HCT116 (cell line): ENCODE measurements at regions not wholly inside any gene's neighbourhood (a gene's known extent, or its start where the extent isn't known, plus 50 kb on each side); places are given as distances from the start of the nearest gene placed in this dataset.

Experiments used
- ATAC-seq: fragments of 200-7000 bp; cut with Tn5 transposase; 2 replicates; pipeline ENCODE4 v1.9.1; 2020; ENCODE audit warnings: mild to moderate bottlenecking, moderate library complexity
- BruUV-seq: library from RNA; stranded (reverse); fragments of 400-500 nt; replicated peaks from 2 replicates; lab custom pipeline; 2021; lab: Mats Ljungman, UMichigan
- CTCF ChIA-PET: fragments of 300-600 bp; sonication (Branson Sonifier 250); formaldehyde crosslinking; loops from one replicate; lab custom pipeline; 2021; ENCODE audit warnings: antibody characterized with exemption; lab: Charles Lee
- POLR2A ChIA-PET: fragments of 300-600, 350-600 bp; sonication (Branson Sonifier 250); formaldehyde crosslinking; loops from one replicate; lab custom pipeline; 2021; ENCODE audit warnings: antibody characterized with exemption; lab: Charles Lee
- RAD21 ChIA-PET, 2 experiments: fragments of 300-600 bp; sonication (Branson Sonifier 250); formaldehyde crosslinking; loops; one replicate each; lab custom pipeline; 2023; ENCODE audit warnings: low total read pairs in 2 of 2; ENCODE audit not compliant: uncharacterized antibody in 2 of 2, unreplicated experiment in 2 of 2, low non-redundant PET in 1 of 2; lab: Charles Lee
- DNase-seq: peaks from one replicate; pipeline ENCODE4 v3.0.0-alpha.2; 2010; ENCODE audit warnings: low read depth, low spot score
- H2AFZ ChIP-seq: fragments of 200-600 bp; shearing (Covaris generic), sonication (generic); 2 replicates; pipeline ENCODE4 v1.6.1; 2017; ENCODE audit warnings: low read depth, mixed run types, mixed read lengths, antibody characterized with exemption, low read length; ENCODE audit not compliant: poor library complexity, severe bottlenecking
- H3K27ac ChIP-seq: 2 replicates; pipeline ENCODE4 v1.5.1; 2012; ENCODE audit warnings: low read depth, low read length
- H3K27me3 ChIP-seq: fragments of 200-600 bp; sonication (generic); 2 replicates; pipeline ENCODE4 v1.6.1; 2016; ENCODE audit warnings: mixed run types, low read length, mixed read lengths; ENCODE audit not compliant: insufficient read depth
- H3K36me3 ChIP-seq, 2 experiments: fragments of 200-500 bp in 1 of 2; fragments of 200-600 bp in 1 of 2; sonication (Bioruptor generic) in 1 of 2; sonication (generic) in 1 of 2; 2 replicates each; pipeline versions ENCODE4 v1.5.1 to v1.6.1; 2014 to 2016; ENCODE audit warnings: low read length in 2 of 2, inconsistent platforms in 1 of 2, mixed read lengths in 1 of 2, mixed run types in 1 of 2; ENCODE audit not compliant: insufficient read depth in 2 of 2, control insufficient read depth in 1 of 2
- H3K4me1 ChIP-seq, 2 experiments: fragments of 200-600 bp in 1 of 2; sonication (generic) in 1 of 2; 2 replicates each; pipeline versions ENCODE4 v1.5.1 to v1.6.1; 2012 to 2017; ENCODE audit warnings: low read length in 2 of 2, inconsistent platforms in 1 of 2, mild to moderate bottlenecking in 1 of 2, mixed read lengths in 1 of 2, mixed run types in 1 of 2, moderate library complexity in 1 of 2; ENCODE audit not compliant: insufficient read depth in 2 of 2, control insufficient read depth in 1 of 2
- H3K4me2 ChIP-seq: fragments of 200-600 bp; sonication (generic); 2 replicates; pipeline ENCODE4 v1.6.1; 2017; ENCODE audit warnings: mixed run types, low read length, mixed read lengths
- H3K4me3 ChIP-seq, 2 experiments: fragments of 200-600 bp in 1 of 2; sonication (generic) in 1 of 2; replicated peaks in 1 of 2; 2 replicates each; pipeline ENCODE4 v1.5.1; 2011 to 2016; ENCODE audit warnings: low read length in 2 of 2, control low read depth in 1 of 2, low read depth in 1 of 2, mild to moderate bottlenecking in 1 of 2, mixed read lengths in 1 of 2, mixed run types in 1 of 2
- H3K79me2 ChIP-seq: fragments of 200-600 bp; sonication (generic); 2 replicates; pipeline ENCODE4 v1.6.1; 2017; ENCODE audit warnings: mild to moderate bottlenecking, mixed run types, low read length, moderate library complexity, mixed read lengths; ENCODE audit not compliant: insufficient read depth
- H3K9ac ChIP-seq: fragments of 200-600 bp; sonication (generic); 2 replicates; pipeline ENCODE4 v1.6.1; 2016; ENCODE audit warnings: low read length, mixed read lengths
- H3K9me2 ChIP-seq: fragments of 200-600 bp; sonication (generic), shearing (Covaris generic); 2 replicates; pipeline ENCODE4 v1.6.1; 2017; ENCODE audit warnings: mixed run types, mild to moderate bottlenecking, moderate library complexity; ENCODE audit not compliant: insufficient read depth
- H3K9me3 ChIP-seq, 2 experiments: fragments of 200-500 bp in 1 of 2; fragments of 200-600 bp in 1 of 2; sonication (Bioruptor generic) in 1 of 2; sonication (generic) in 1 of 2; 2 replicates each; pipeline ENCODE4 v1.6.1; 2014 to 2017; ENCODE audit warnings: low read length in 2 of 2, mixed read lengths in 2 of 2, inconsistent platforms in 1 of 2, low read depth in 1 of 2, mild to moderate bottlenecking in 1 of 2, mixed run types in 1 of 2, moderate library complexity in 1 of 2; ENCODE audit not compliant: control insufficient read depth in 1 of 2, insufficient read depth in 1 of 2
- H4K20me1 ChIP-seq: fragments of 200-600 bp; sonication (generic), shearing (Covaris generic); 2 replicates; pipeline ENCODE4 v1.6.1; 2017; ENCODE audit warnings: mixed run types, mild to moderate bottlenecking, moderate library complexity; ENCODE audit not compliant: insufficient read depth
- CBX3 ChIP-seq: IDR thresholded peaks from 2 replicates; pipeline ENCODE4 v1.6.1; 2012; ENCODE audit warnings: low read depth
- CEBPB ChIP-seq: IDR thresholded peaks from 2 replicates; pipeline ENCODE4 v1.6.1; 2012; ENCODE audit warnings: low read depth
- EGR1 ChIP-seq: IDR thresholded peaks from 2 replicates; pipeline ENCODE4 v1.6.1; 2012; ENCODE audit warnings: low read depth
- EZH2 ChIP-seq: fragments of 200-600 bp; sonication (generic); IDR thresholded peaks from 2 replicates; pipeline ENCODE4 v1.6.1; 2017; ENCODE audit warnings: antibody characterized with exemption, mixed run types
- EZH2phosphoT487 ChIP-seq: fragments of 200-600 bp; IDR thresholded peaks from 2 replicates; pipeline ENCODE4 v1.6.1; 2018; ENCODE audit warnings: antibody characterized with exemption, borderline replicate concordance
- FOSL1 ChIP-seq: IDR thresholded peaks from 2 replicates; pipeline ENCODE4 v1.6.1; 2012; ENCODE audit warnings: low read depth
- JUND ChIP-seq: IDR thresholded peaks from 2 replicates; pipeline ENCODE4 v1.6.1; 2012
- MAX ChIP-seq: IDR thresholded peaks from 2 replicates; pipeline ENCODE4 v1.6.1; 2012
- POLR2AphosphoS5 ChIP-seq: IDR thresholded peaks from 2 replicates; pipeline ENCODE4 v1.6.1; 2011; ENCODE audit warnings: mild to moderate bottlenecking, low read depth, low read length, moderate library complexity
- SIN3A ChIP-seq: IDR thresholded peaks from 2 replicates; pipeline ENCODE4 v1.6.1; 2012; ENCODE audit warnings: low read depth
- YY1 ChIP-seq: IDR thresholded peaks from 2 replicates; pipeline ENCODE4 v1.6.1; 2011; ENCODE audit warnings: low read length, low read depth, moderate library complexity, mild to moderate bottlenecking; ENCODE audit not compliant: insufficient replicate concordance; ENCODE audit errors: extremely low read depth
- intact Hi-C: fragments of 100-400 bp; cut with micrococcal nuclease; formaldehyde crosslinking; loops from 2 replicates; pipeline ENCODE4 v1.10.0; 2022
- TF ChIP-seq, protein P1 (sequence below): IDR thresholded peaks from 2 replicates; pipeline ENCODE4 v1.6.1; 2011; ENCODE audit warnings: mild to moderate bottlenecking, low read length, moderate library complexity; ENCODE audit not compliant: insufficient replicate concordance; ENCODE audit errors: extremely low read depth
- TF ChIP-seq, protein P2 (sequence below): IDR thresholded peaks from 2 replicates; pipeline ENCODE4 v1.6.1; 2012

DNA sequence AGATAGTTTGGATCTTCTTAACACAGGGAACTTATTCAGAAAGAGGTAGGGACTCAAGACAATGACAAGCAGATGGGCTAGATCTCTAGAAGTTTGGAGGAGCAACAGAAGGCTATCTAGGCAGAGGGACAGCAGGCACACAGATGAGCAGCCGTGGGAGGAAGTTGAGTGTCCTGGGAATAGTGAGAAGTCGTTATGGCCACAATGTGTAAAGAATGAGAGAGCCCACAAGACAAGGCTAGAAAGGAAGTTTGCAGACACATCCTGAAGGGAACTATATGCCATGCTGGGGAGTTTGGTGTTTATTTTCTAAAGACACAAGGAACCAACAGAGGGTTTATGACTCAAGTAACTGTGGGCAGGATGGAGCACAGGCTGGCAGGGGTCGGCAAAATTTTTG is 160.6 kb downstream of the PALM2AKAP2 start:
- ATAC-seq (no peak), DNase-seq (no peak)
- intact Hi-C loops: no loop called here
- H3K79me2 ChIP-seq: no peaks in the 10 kb centered on the region
- no peaks in the 10 kb centered on the region for H3K9me3 ChIP-seq
- no peak overlapping the region for H3K27ac ChIP-seq
- H3K27me3 ChIP-seq: peaks cover 9% of the 10 kb centered on the region; the same call in 1 of the 2 replicates
- H3K36me3 ChIP-seq: no peaks in the 10 kb centered on the region
- H3K4me3 ChIP-seq: no peak overlapping the region
- H3K9ac ChIP-seq: no peak overlapping the region
- BruUV-seq: no TSS peak
- no peaks in the 10 kb centered on the region for H3K9me2 ChIP-seq
- no peaks in the 10 kb centered on the region for H3K4me1 ChIP-seq
- TF ChIP-seq YY1 (no peak), EZH2 (no peak), EZH2phosphoT487 (no peak), CBX3 (no peak), CEBPB (no peak), JUND (no peak), MAX (no peak), FOSL1 (no peak), POLR2AphosphoS5 (no peak), SIN3A (no peak), EGR1 (no peak)
- TF ChIP-seq, protein P1, sequence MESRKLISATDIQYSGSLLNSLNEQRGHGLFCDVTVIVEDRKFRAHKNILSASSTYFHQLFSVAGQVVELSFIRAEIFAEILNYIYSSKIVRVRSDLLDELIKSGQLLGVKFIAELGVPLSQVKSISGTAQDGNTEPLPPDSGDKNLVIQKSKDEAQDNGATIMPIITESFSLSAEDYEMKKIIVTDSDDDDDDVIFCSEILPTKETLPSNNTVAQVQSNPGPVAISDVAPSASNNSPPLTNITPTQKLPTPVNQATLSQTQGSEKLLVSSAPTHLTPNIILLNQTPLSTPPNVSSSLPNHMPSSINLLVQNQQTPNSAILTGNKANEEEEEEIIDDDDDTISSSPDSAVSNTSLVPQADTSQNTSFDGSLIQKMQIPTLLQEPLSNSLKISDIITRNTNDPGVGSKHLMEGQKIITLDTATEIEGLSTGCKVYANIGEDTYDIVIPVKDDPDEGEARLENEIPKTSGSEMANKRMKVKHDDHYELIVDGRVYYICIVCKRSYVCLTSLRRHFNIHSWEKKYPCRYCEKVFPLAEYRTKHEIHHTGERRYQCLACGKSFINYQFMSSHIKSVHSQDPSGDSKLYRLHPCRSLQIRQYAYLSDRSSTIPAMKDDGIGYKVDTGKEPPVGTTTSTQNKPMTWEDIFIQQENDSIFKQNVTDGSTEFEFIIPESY: no peak
- TF ChIP-seq, protein P2, sequence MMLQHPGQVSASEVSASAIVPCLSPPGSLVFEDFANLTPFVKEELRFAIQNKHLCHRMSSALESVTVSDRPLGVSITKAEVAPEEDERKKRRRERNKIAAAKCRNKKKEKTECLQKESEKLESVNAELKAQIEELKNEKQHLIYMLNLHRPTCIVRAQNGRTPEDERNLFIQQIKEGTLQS: no peak
- TF ChIP-seq, all 23 proteins: peak for 0
- Histone ChIP-seq H2AFZ (no peak overlapping the region), H3K4me2 (no peak overlapping the region), H4K20me1 (no peaks in the 10 kb centered on the region)
- POLR2A ChIA-PET: no interaction called here
- CTCF ChIA-PET: no interaction called here
- RAD21 ChIA-PET: no interaction called here
